Thyroid gland (tissue), 4 donors: ENCODE measurements at regions not wholly inside any gene's neighbourhood (a gene's known extent, or its start where the extent isn't known, plus 50 kb on each side); places are given as distances from the start of the nearest gene placed in this dataset.
"Not testable (repeated sequence)": the region's sequence is repeated elsewhere in the genome, so short reads cannot be mapped to it uniquely, and the experiment has no call there.

Experiments used
- DNase-seq, 2 donors: peaks; one replicate each; pipeline ENCODE4 v3.0.0-alpha.2; 2019
- H3K27ac ChIP-seq, 3 donors: fragments of 200-600 bp; sonication (generic); 1 replicate in 2 of 3; 2 replicates in 1 of 3; pipeline ENCODE4 v1.5.1; 2016 to 2019; ENCODE audit warnings: mild to moderate bottlenecking in 1 of 3, moderate library complexity in 1 of 3
- H3K27me3 ChIP-seq: fragments of 200-600 bp; sonication (generic); one replicate; pipeline ENCODE4 v1.5.1; 2019
- H3K36me3 ChIP-seq, 2 donors: fragments of 200-600 bp; sonication (generic); one replicate each; pipeline ENCODE4 v1.5.1; 2016 to 2019
- H3K4me1 ChIP-seq, 2 donors: fragments of 200-600 bp; sonication (generic); one replicate each; pipeline ENCODE4 v1.5.1; 2017 to 2019
- H3K4me3 ChIP-seq, 3 donors: fragments of 200-600 bp; sonication (generic); replicated peaks in 1 of 3; 1 replicate in 2 of 3; 2 replicates in 1 of 3; pipeline ENCODE4 v1.5.1; 2016; ENCODE audit warnings: mild to moderate bottlenecking in 1 of 3
- H3K9me3 ChIP-seq: fragments of 200-600 bp; sonication (generic); one replicate; pipeline ENCODE4 v1.5.1; 2017
- CTCF ChIP-seq, 6 experiments: fragments of 200-600 bp in 3 of 6; fragments of 450-650 bp in 3 of 6; sonication (generic) in 3 of 6; IDR thresholded peaks; one replicate each; pipeline ENCODE4 v1.5.1; 2016 to 2019; ENCODE audit warnings: antibody characterized with exemption in 6 of 6, mild to moderate bottlenecking in 2 of 6, inconsistent platforms in 1 of 6, moderate library complexity in 1 of 6
- POLR2A ChIP-seq, 2 donors: fragments of 450-650 bp; IDR thresholded peaks; one replicate each; pipeline ENCODE4 v1.6.1; 2017; ENCODE audit warnings: antibody characterized with exemption in 2 of 2, mild to moderate bottlenecking in 2 of 2, moderate library complexity in 1 of 2
- WGBS, 2 donors: methylation state at CpG; one replicate each; pipeline ENCODE4 v1.1.5; 2017; 5-methylcytosine and 5-hydroxymethylcytosine counted together
- intact Hi-C: fragments of 100-400 bp; cut with DNase I; formaldehyde crosslinking; loops from one replicate; pipeline ENCODE4 v1.15.1; 2023

DNA sequence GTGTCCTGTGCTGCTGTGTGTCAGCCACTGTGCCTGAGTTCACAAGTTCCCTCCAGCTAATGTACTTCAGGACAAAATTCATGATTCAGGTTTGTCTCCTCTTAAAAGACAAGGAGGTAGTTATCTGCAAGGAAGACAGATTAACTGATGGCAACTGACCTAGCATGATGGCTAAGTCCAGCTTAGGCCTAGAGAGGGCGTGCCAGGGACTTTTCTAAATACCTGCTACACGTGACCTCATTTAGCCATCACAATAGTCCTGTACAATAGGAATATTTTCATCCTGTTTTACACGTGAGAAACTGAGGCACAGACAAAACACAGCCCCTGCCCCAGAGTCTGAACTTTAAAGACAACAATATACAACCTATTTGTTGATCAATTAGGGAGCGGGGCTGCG is 275.7 kb downstream of the XPNPEP1 start:
- no peak overlapping the region for H3K27ac ChIP-seq
- no peaks in the 10 kb centered on the region for H3K9me3 ChIP-seq
- intact Hi-C loops, result no loop called here
- DNase-seq, result no peak
- no peaks in the 10 kb centered on the region for H3K4me1 ChIP-seq
- H3K27me3 ChIP-seq, result no peaks in the 10 kb centered on the region
- no peaks in the 10 kb centered on the region for H3K36me3 ChIP-seq
- no peak overlapping the region for H3K4me3 ChIP-seq
- 73 to 74% methylated on average over 5 of the region's 5 CpGs for WGBS, 2 donors
- TF ChIP-seq CTCF (IDR thresholded peaks at IDR 0.05) (no peak), POLR2A (IDR thresholded peaks at IDR 0.05) (no peak)

- no peak for DNase-seq
- no peaks in the 10 kb centered on the region for H3K9me3 ChIP-seq
- no peaks in the 10 kb centered on the region for H3K27me3 ChIP-seq
- intact Hi-C loops, result no loop called here
- H3K4me3 ChIP-seq, result no peak overlapping the region
- H3K4me1 ChIP-seq, result no peaks in the 10 kb centered on the region
- no peak for TF ChIP-seq CTCF (IDR thresholded peaks at IDR 0.05)
- no peak for TF ChIP-seq POLR2A (IDR thresholded peaks at IDR 0.05)
- H3K36me3 ChIP-seq, result no peaks in the 10 kb centered on the region
- no peak overlapping the region for H3K27ac ChIP-seq
Observed at GRCh38 chr10:109633846-109634245, 289.5 kb downstream of the XPNPEP1 start.

- intact Hi-C loops, H3K4me1 ChIP-seq, H3K36me3 ChIP-seq, H3K4me3 ChIP-seq, DNase-seq, H3K9me3 ChIP-seq, H3K27ac ChIP-seq, H3K27me3 ChIP-seq: not testable (repeated sequence)
Observed at GRCh38 chr10:109633017-109633416, 290.3 kb downstream of the XPNPEP1 start.

DNA sequence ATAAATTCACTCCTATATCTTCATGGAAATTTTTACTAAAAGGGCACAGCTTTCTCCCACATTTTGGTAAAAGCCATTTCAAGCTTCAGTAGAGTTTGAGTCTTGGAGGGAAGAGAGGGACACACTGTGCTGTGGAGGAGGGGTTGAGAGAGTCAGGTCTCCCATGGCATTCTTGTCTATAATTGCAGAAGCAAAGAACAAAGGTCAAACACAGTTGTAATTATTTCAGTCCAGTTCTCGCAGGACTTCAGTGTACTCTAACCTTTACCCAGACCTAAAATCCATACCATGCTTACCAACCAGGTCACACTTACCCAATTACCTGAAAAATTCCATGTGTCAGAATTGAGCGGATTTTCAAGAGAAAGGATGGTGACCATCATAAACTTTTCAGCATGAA is 298.4 kb downstream of the XPNPEP1 start:
- TF ChIP-seq POLR2A (IDR thresholded peaks at IDR 0.05) (no peak), CTCF (IDR thresholded peaks at IDR 0.05) (no peak)

GRCh38 chr10:109622566-109622965 is 300.7 kb downstream of the XPNPEP1 start:
- no peaks in the 10 kb centered on the region for H3K27me3 ChIP-seq
- no peak overlapping the region for H3K27ac ChIP-seq
- intact Hi-C loops, result no loop called here
- H3K9me3 ChIP-seq, result no peaks in the 10 kb centered on the region
- DNase-seq, result no peak
- 82 to 90% methylated on average over 3 of the region's 3 CpGs for WGBS, 2 donors
- H3K4me3 ChIP-seq, result no peak overlapping the region
- H3K4me1 ChIP-seq, result no peaks in the 10 kb centered on the region
- TF ChIP-seq CTCF (IDR thresholded peaks at IDR 0.05) (no peak), POLR2A (IDR thresholded peaks at IDR 0.05) (no peak)
- no peaks in the 10 kb centered on the region for H3K36me3 ChIP-seq

More for the DNA sequence above, 298.4 kb downstream of the XPNPEP1 start:
- H3K4me1 ChIP-seq, result no peaks in the 10 kb centered on the region
- no peaks in the 10 kb centered on the region for H3K27me3 ChIP-seq
- H3K27ac ChIP-seq, result no peak overlapping the region
- WGBS, 2 donors, result 83 to 88% methylated on average over 2 of the region's 2 CpGs
- no peaks in the 10 kb centered on the region for H3K36me3 ChIP-seq
- no peak for DNase-seq
- intact Hi-C loops, result no loop called here
- no peak overlapping the region for H3K4me3 ChIP-seq
- no peaks in the 10 kb centered on the region for H3K9me3 ChIP-seq

DNA sequence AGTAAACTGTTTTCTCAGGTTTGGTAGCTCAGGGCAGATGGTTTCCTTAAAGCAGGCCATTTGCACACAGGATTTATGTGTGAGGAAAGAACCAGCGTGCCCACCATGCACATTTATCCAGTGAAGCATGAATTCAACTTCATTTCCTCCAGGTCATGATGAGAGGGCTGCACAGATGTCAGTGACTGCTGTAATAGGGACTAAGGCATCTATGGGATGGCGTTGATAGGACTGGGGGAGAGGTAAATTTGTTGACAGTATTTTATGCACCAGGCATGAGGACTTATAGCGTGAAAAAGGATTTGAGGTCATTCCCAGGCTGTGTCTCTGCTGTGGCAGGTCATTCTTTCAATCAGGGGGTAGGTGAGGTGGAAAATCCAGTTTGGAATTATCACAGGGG is 302.9 kb downstream of the XPNPEP1 start:
- TF ChIP-seq CTCF (IDR thresholded peaks at IDR 0.05), result no peak
- no peak for TF ChIP-seq POLR2A (IDR thresholded peaks at IDR 0.05)
- no peaks in the 10 kb centered on the region for H3K36me3 ChIP-seq
- no peaks in the 10 kb centered on the region for H3K27me3 ChIP-seq
- H3K4me1 ChIP-seq, result no peaks in the 10 kb centered on the region
- 46 to 52% methylated on average over 3 of the region's 3 CpGs for WGBS, 2 donors
- no peak overlapping the region for H3K4me3 ChIP-seq
- H3K27ac ChIP-seq, result no peak overlapping the region
- no peaks in the 10 kb centered on the region for H3K9me3 ChIP-seq
- DNase-seq, result no peak
- intact Hi-C loops, result no loop called here
